Liver (tissue), 8 donors: ENCODE measurements at regions not wholly inside any gene's neighbourhood (a gene's known extent, or its start where the extent isn't known, plus 50 kb on each side); places are given as distances from the start of the nearest gene placed in this dataset.

ENCODE experiments used
- DNase-seq: peaks from one replicate; pipeline ENCODE4 v3.0.0-alpha.2; 2017; ENCODE audit warnings: low spot score
- H3K27ac ChIP-seq, 2 donors: one replicate each; pipeline ENCODE4 v1.7.0; 2013; ENCODE audit warnings: inconsistent platforms in 2 of 2, low read length in 2 of 2, control low read depth in 1 of 2, low read depth in 1 of 2, mild to moderate bottlenecking in 1 of 2
- H3K27me3 ChIP-seq, 4 donors: one replicate each; pipeline versions ENCODE4 v1.6.1 to v1.7.0; 2013; ENCODE audit warnings: low read length in 3 of 4, inconsistent platforms in 1 of 4, mild to moderate bottlenecking in 1 of 4, moderate library complexity in 1 of 4; ENCODE audit not compliant: control insufficient read depth in 4 of 4, insufficient read depth in 4 of 4
- H3K36me3 ChIP-seq, 4 donors: one replicate each; pipeline versions ENCODE4 v1.6.1 to v1.7.0; 2013; ENCODE audit warnings: low read length in 3 of 4, mild to moderate bottlenecking in 3 of 4, low read depth in 1 of 4, moderate library complexity in 1 of 4; ENCODE audit not compliant: control insufficient read depth in 4 of 4, insufficient read depth in 3 of 4
- H3K4me1 ChIP-seq, 4 donors: one replicate each; pipeline versions ENCODE4 v1.6.1 to v1.7.0; 2013; ENCODE audit warnings: low read length in 3 of 4, mild to moderate bottlenecking in 3 of 4, moderate library complexity in 1 of 4; ENCODE audit not compliant: control insufficient read depth in 4 of 4, insufficient read depth in 4 of 4
- H3K4me3 ChIP-seq, 3 donors: one replicate each; pipeline versions ENCODE4 v1.6.1 to v1.7.0; 2013; ENCODE audit warnings: low read length in 3 of 3, control low read depth in 1 of 3, low read depth in 1 of 3, mild to moderate bottlenecking in 1 of 3
- H3K9ac ChIP-seq, 2 donors: one replicate each; pipeline ENCODE4 v1.7.0; 2013; ENCODE audit warnings: low read length in 2 of 2, mild to moderate bottlenecking in 2 of 2, moderate library complexity in 2 of 2, control low read depth in 1 of 2, low read depth in 1 of 2
- H3K9me3 ChIP-seq, 4 donors: one replicate each; pipeline versions ENCODE4 v1.6.1 to v1.7.0; 2013; ENCODE audit warnings: low read length in 3 of 4; ENCODE audit not compliant: control insufficient read depth in 4 of 4
- ATF3 ChIP-seq: IDR thresholded peaks from 2 replicates; pipeline ENCODE4 v1.6.1; 2016; ENCODE audit warnings: antibody characterized with exemption
- EGR1 ChIP-seq, 2 donors: IDR thresholded peaks; 2 replicates each; pipeline ENCODE4 v1.6.1; 2016 to 2018; ENCODE audit warnings: antibody characterized with exemption in 2 of 2, low read depth in 2 of 2
- FOXA1 ChIP-seq: IDR thresholded peaks from 2 replicates; pipeline ENCODE4 v1.6.1; 2016; ENCODE audit warnings: antibody characterized with exemption
- FOXA2 ChIP-seq: IDR thresholded peaks from 2 replicates; pipeline ENCODE4 v1.6.1; 2016; ENCODE audit warnings: antibody characterized with exemption
- GABPA ChIP-seq, 2 donors: IDR thresholded peaks in 1 of 2; conservative IDR thresholded peaks in 1 of 2; 2 replicates each; pipeline ENCODE4 v1.6.1; 2016; ENCODE audit warnings: antibody characterized with exemption in 2 of 2, mild to moderate bottlenecking in 1 of 2, moderate library complexity in 1 of 2
- HNF4A ChIP-seq, 2 donors: conservative IDR thresholded peaks; 2 replicates each; pipeline ENCODE4 v1.6.1; 2016; ENCODE audit warnings: antibody characterized with exemption in 2 of 2, mild to moderate bottlenecking in 2 of 2
- HNF4G ChIP-seq: IDR thresholded peaks from 2 replicates; pipeline ENCODE4 v1.6.1; 2016; ENCODE audit warnings: antibody characterized with exemption
- JUND ChIP-seq, 2 donors: IDR thresholded peaks; 2 replicates each; pipeline ENCODE4 v1.6.1; 2016; ENCODE audit warnings: antibody characterized with exemption in 2 of 2
- MAX ChIP-seq: IDR thresholded peaks from 2 replicates; pipeline ENCODE4 v1.6.1; 2016; ENCODE audit warnings: antibody characterized with exemption
- RAD21 ChIP-seq, 2 donors: IDR thresholded peaks; 2 replicates each; pipeline ENCODE4 v1.6.1; 2016; ENCODE audit warnings: antibody characterized with exemption in 2 of 2, mild to moderate bottlenecking in 2 of 2
- REST ChIP-seq: IDR thresholded peaks from 2 replicates; pipeline ENCODE4 v1.6.1; 2016; ENCODE audit warnings: antibody characterized with exemption, mild to moderate bottlenecking
- RXRA ChIP-seq, 2 donors: IDR thresholded peaks; 2 replicates each; pipeline ENCODE4 v1.6.1; 2017 to 2018; ENCODE audit warnings: antibody characterized with exemption in 2 of 2, mild to moderate bottlenecking in 1 of 2
- SP1 ChIP-seq: IDR thresholded peaks from 2 replicates; pipeline ENCODE4 v1.6.1; 2018; ENCODE audit warnings: antibody characterized with exemption, mild to moderate bottlenecking
- TAF1 ChIP-seq: conservative IDR thresholded peaks from 2 replicates; pipeline ENCODE4 v1.6.1; 2016; ENCODE audit warnings: antibody characterized with exemption, mild to moderate bottlenecking
- YY1 ChIP-seq: IDR thresholded peaks from 2 replicates; pipeline ENCODE4 v1.6.1; 2016; ENCODE audit warnings: antibody characterized with exemption, mild to moderate bottlenecking
- ZBTB33 ChIP-seq: IDR thresholded peaks from 2 replicates; pipeline ENCODE4 v1.6.1; 2016; ENCODE audit warnings: antibody characterized with exemption
- WGBS: extraction: QIAGEN DNeasy Blood & Tissue Kit; methylation state at CpG from one replicate; pipeline ENCODE4 v1.1.7; 2013; 5-methylcytosine and 5-hydroxymethylcytosine counted together
- TF ChIP-seq, protein P1 (sequence below): fragments of 150-350 bp; IDR thresholded peaks from 2 replicates; pipeline ENCODE4 v1.5.1; 2017; ENCODE audit warnings: improper control_type of control experiment, low read depth, low read length; ENCODE audit not compliant: missing input control
- donor health status: healthy.
- donor health status: healthy.
- donor health status: healthy.
- donor health status: healthy.
- donor health status: healthy.

DNA sequence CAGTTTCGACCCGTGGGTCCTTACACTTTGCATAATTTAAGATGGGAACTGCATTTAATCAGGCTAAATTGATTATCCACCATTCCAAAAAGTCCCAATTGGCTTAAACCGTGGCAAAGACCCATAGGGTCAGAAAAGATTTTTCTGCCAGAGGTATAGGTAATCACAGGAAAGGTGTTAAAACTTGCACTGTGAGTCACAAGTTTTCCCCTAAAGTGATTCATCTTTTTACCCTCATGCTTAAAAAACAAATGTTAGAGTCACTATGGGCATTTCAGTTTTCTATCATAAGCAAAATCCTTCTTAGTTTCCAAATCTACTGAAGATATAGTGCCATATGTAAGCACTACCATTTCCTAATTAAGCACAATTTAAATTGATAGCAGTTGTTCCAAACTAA, 1079.8 kb downstream of the ADGRL2 start:
- no peak for DNase-seq
- no peak overlapping the region for H3K9ac ChIP-seq
- H3K4me3 ChIP-seq = no peak overlapping the region
- WGBS = 66% methylated on average over 3 of the region's 3 CpGs
- H3K36me3 ChIP-seq = no peaks in the 10 kb centered on the region
- TF ChIP-seq EGR1 (IDR thresholded peaks at IDR 0.05; ENCODE audit: low read depth in 2 of 2) (no peak), TAF1 (no peak), SP1 (no peak), HNF4A (conservative IDR thresholded peaks at IDR 0.05) (no peak), RAD21 (IDR thresholded peaks at IDR 0.05) (no peak), MAX (no peak), FOXA1 (no peak), GABPA (IDR thresholded peaks at IDR 0.05 in 1 of 2, conservative IDR thresholded peaks at IDR 0.05 in 1 of 2) (no peak), ATF3 (no peak), JUND (IDR thresholded peaks at IDR 0.05) (no peak), FOXA2 (no peak), HNF4G (no peak), ZBTB33 (no peak), REST (no peak), YY1 (no peak), RXRA (IDR thresholded peaks at IDR 0.05) (no peak)
- TF ChIP-seq, protein P1, sequence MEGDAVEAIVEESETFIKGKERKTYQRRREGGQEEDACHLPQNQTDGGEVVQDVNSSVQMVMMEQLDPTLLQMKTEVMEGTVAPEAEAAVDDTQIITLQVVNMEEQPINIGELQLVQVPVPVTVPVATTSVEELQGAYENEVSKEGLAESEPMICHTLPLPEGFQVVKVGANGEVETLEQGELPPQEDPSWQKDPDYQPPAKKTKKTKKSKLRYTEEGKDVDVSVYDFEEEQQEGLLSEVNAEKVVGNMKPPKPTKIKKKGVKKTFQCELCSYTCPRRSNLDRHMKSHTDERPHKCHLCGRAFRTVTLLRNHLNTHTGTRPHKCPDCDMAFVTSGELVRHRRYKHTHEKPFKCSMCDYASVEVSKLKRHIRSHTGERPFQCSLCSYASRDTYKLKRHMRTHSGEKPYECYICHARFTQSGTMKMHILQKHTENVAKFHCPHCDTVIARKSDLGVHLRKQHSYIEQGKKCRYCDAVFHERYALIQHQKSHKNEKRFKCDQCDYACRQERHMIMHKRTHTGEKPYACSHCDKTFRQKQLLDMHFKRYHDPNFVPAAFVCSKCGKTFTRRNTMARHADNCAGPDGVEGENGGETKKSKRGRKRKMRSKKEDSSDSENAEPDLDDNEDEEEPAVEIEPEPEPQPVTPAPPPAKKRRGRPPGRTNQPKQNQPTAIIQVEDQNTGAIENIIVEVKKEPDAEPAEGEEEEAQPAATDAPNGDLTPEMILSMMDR = no peak
- H3K4me1 ChIP-seq = no peaks in the 10 kb centered on the region
- H3K27me3 ChIP-seq = no peaks in the 10 kb centered on the region
- no peaks in the 10 kb centered on the region for H3K9me3 ChIP-seq
- H3K27ac ChIP-seq = no peak overlapping the region

- Histone ChIP-seq H3K27me3 (no peaks in the 10 kb centered on the region), H3K27ac (no peak overlapping the region), H3K9ac (no peak overlapping the region), H3K36me3 (no peaks in the 10 kb centered on the region), H3K4me3 (no peak overlapping the region), H3K9me3 (no peaks in the 10 kb centered on the region), H3K4me1 (no peaks in the 10 kb centered on the region)
- 55% methylated on average over 4 of the region's 4 CpGs for WGBS
- no peak for DNase-seq
- TF ChIP-seq REST (no peak), GABPA (IDR thresholded peaks at IDR 0.05 in 1 of 2, conservative IDR thresholded peaks at IDR 0.05 in 1 of 2) (no peak)
These were observed 1079.1 kb downstream of the ADGRL2 start for GRCh38 chr1:82879701-82880305.
